ENCODE measurements at regions not wholly inside any gene's neighbourhood (a gene's known extent, or its start where the extent isn't known, plus 50 kb on each side); places are given as distances from the start of the nearest gene placed in this dataset.

DNA sequence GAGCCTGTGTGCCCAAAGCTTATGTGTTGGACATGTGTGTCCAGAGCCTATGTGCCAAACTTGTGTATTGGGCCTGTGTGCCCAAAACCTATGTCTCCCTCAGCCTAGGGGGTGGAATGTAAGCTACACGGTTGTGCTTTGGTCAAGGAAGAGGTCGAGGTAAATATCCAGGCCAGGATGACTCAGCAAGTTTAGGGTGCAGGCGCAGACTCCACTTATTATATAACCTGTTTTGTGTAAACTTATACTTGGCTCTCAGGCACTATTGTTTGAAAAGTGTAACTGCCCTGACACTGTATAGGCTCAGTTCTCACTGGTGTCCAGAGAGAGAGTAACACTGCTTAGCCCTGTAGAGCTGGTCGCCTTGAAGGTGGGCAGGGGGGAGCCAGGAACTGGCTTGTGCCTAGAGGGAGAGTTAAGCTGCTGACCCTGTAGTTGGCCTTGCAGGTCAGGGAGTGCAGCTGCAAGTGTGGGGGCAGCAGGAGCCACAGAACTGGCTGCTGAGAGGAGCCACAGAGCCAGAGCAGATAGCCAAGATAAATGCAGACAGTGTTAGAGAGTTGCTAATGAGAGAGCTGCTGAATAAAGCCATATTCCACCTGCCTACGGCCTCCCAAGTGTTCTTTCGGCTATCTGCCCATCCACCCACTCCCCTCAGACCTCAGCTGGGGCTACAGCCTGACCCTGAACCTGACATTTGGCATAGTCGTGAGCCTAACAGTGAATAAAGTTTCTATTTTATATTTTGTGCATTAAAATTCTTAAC lies 517.2 kb upstream of the SLITRK1 start:
- TF ChIP-seq, protein P1, sequence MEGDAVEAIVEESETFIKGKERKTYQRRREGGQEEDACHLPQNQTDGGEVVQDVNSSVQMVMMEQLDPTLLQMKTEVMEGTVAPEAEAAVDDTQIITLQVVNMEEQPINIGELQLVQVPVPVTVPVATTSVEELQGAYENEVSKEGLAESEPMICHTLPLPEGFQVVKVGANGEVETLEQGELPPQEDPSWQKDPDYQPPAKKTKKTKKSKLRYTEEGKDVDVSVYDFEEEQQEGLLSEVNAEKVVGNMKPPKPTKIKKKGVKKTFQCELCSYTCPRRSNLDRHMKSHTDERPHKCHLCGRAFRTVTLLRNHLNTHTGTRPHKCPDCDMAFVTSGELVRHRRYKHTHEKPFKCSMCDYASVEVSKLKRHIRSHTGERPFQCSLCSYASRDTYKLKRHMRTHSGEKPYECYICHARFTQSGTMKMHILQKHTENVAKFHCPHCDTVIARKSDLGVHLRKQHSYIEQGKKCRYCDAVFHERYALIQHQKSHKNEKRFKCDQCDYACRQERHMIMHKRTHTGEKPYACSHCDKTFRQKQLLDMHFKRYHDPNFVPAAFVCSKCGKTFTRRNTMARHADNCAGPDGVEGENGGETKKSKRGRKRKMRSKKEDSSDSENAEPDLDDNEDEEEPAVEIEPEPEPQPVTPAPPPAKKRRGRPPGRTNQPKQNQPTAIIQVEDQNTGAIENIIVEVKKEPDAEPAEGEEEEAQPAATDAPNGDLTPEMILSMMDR (conservative IDR thresholded peaks at IDR 0.05): no peak
- no peak for TF ChIP-seq EZH2 (IDR thresholded peaks at IDR 0.05; ENCODE audit: low read depth)

All from PC-9 (cell line).